Iris pigment epithelial cell (primary cell): ENCODE measurements at regions not wholly inside any gene's neighbourhood (a gene's known extent, or its start where the extent isn't known, plus 50 kb on each side); places are given as distances from the start of the nearest gene placed in this dataset.
"Not testable (repeated sequence)": the region's sequence is repeated elsewhere in the genome, so short reads cannot be mapped to it uniquely, and the experiment has no call there.

Source experiments
- DNase-seq: peaks from one replicate; pipeline ENCODE4 v3.0.0-alpha.2; 2011; ENCODE audit warnings: low read depth

DNA sequence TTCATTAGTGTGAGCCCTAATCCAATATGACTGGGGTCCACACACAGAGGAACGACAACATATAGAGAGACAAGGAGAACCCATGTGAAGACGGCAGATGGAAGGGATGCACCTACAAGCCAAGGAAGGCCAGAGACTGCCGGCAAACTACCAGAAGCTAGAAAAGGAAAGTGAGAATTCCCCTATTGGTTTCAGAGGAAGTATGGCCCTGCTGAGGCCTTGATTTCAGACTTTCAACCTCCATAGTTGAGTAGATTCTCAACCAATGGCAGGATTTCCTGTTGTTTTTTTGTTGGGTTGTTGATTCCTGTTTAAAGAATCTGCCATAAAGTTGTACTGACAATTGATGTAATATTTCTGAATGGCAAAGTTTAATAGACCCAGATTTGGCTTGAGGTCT lies 241.5 kb downstream of the SATB2 start:
- no peak for DNase-seq

DNA sequence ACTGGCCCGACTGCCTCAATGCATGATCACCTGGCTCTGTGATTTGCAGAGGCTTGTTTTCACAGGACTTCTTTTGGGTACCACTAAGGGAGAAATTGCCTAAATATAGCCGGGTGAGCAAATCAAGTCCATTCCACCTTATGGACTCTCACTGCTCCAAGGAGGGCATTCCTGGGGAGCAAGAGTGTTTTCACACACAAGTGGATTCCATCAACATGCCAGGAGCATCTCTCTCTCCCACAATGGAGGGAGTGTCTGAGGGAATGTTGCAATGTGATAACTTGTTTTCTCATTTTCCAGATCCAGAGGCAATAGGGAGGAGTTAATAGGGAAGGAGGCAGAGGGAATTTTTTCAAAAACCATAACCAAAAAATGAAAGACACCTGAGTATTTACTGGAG lies 250.7 kb downstream of the SATB2 start:
- DNase-seq, result no peak

DNA sequence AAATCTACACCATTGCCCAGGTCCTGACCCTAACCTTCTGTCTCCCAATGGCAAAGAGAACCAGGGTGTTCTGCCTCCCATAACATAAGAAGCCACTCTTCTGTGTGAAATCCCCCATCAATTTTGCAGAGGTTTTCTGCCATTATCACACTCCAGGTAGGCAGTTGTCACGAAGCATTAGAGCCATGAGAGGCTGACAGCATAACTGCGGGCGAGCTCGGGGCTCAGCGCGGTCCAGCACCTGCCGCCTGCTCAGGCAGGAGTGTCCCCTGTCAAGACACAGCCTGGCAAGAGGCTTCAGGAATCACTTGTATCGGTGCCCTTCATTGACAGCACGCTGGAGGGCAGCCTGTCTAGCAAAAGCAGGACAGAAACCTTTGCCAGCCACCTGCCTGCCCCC lies 251.2 kb downstream of the SATB2 start:
- DNase-seq, result no peak

DNA sequence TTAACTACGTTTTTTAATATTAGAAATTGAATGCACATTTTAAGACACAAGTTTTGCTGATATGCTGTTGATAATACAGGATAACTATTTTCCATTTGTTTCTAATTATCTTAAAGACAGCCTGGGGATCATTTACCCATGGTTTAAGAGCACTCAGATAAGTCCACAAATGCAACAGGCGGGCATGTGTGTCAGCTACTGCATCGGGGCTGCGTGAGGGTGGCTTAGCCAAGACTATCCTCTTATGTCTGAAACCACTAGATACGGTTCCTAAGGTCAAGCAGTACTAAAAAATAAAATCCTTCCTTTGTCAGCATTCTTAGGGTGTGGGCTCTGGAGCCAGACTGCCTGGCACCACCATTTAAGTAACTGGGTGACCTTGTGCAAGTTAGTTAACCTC lies 254.8 kb downstream of the SATB2 start:
- DNase-seq, result no peak

DNA sequence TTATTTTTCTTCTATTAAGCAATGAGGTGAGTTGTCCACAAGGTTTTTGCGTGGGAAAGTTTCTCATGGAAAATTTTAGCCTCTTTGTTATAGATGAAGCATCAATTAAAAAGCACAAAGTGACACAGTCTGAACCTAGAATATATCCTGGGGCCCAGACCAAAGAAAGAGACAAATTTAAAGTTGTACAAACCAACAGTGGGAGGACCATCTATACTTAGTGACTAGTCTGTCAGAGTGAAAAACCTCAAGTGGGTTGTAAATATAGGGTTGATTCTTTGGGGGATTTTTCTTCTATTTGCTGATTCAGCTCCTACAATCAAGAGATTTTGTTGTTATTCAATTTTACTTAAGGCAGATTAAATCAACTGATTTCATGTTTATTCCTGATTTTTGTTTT lies 256.2 kb downstream of the SATB2 start:
- DNase-seq, result no peak

DNA sequence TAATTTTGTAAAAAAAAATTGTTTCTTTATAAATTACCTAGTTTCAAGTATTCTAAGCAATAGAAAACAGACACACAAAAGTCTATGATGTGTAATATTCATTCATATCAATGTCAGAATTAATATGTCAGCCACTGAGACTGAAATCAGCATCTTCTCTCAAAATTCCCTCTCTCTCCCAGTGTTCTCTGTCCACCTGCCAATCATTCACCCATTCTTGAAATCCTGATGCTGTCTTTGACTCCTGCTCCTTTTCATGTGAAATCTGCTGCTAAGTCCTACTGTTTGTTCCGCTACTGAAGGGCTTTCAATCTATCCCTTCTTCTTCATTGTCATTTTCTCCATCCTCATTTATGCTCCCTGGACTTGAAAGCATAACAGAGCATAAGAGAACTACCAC lies 257.9 kb downstream of the SATB2 start:
- DNase-seq, result no peak

DNA sequence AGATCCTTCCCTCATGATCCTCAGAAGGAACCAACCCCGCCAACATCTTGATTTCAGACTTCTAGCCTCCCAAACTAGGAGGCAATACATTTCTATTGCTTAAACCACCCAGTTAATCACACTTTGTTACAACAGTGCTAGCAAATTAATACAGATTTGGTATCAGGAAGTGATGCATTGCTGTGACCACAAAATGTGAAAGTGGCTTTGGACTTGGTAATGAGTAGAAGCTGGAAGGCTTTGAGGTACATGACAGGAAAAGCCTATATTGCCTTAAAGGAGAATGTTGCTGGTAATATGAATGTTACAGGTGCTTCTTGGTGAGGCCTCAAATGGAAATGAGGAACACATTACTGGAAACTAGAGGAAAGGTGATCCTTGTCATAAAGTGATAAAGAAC lies 260.3 kb downstream of the SATB2 start:
- DNase-seq, result no peak

DNA sequence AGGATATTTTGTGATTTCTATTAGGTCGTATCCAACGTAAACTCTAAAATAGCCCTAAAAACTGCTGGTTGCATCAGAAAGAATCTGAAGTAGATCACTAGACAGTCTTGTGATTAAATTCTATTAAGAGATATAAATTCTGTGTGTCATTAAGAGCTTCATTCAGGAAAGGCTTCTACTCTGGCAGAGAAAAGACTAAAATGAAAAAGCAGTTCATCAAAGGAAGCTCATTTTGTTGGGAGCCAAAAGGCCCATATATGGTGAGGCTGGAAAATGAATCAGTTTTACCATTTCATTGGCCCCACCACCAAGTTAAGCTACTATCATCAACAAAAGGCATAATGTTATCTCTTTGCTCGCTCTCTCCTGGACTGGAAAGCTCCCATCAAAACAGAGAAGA lies 261.1 kb downstream of the SATB2 start:
- DNase-seq, result no peak

DNA sequence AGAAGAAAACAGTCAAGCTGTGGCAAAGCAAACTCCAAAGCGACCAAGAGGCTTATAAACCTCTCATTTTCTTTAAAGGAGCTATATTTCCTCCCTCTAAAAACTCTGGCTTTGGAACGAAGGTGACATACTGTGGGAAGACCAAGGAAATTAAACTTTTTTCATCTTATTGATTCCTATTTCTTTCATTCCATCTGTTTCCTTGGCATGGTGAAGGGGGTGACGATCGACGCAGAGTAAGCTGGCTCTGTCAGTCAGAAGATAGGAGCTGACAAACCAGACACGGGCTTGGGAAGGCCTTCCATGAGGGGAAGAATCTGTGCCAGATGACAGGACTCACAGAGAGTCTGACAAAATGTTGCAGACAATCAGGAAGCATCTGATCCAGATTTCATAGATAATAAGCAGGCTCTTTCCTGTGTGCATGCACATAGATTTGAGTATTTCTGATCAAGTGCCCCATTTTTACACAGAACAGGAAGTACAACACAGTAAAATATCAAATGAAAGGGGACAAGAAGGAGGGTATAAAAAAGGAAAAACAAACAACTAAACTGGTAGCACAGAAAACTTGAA lies 261.7 kb downstream of the SATB2 start:
- DNase-seq, result no peak

DNA sequence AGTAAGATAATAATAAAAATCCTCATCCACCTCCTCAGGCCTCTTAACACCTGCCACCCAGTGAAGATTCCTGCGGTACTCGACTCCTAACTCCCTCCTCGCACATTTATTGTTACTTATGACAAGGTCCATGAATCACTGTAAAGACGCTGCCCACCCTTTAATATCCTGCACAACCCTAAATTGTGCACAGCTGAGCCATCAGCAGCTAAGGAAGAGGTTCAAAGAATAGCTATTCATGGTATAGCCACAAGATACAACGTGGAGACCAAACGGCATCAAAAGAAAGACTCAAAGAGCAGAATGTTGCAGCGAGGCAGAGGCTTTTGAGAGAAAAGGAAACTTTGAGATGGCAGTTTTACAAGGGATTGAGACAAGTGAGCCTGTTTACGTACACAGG lies 266.3 kb downstream of the SATB2 start:
- no peak for DNase-seq

DNA sequence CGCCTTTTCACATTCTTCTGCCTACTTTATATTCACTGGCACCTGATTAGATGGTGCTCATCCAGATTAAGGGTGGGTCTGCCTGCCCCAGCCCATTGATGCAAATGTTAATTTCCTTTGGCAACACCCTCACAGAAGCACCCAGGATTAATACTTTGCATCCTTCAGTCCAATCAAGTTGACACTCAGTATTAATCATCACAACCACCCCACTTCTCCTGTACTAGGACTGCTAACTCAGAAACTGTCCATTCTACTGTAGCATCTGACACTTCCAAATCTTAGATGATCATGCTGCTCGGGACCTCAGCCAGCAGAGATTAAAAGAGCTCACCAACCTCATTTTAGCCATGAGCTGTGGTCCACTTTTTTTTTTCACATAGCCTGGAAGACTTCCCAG lies 268.5 kb downstream of the SATB2 start:
- no peak for DNase-seq

DNA sequence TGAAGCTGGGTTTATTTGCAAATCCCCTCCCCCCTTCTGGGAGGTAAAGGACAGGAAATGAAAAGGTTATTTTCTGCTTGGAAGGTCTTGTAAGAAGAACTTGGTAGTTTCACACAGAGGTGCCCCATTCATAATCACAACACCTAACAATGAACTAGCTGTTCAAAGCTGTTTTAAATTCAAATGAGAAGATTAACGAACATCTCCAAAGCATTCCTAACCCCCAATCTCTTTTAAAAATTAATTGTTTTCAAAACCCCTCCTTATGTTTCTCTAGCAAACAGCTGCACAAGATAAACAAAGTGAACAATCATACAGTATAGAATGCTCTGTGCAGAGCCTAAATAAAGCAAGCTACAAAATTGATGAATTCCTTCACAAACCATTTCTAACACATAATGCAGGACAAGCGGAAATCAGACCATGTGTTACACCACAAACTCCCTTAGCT lies 271.4 kb downstream of the SATB2 start:
- DNase-seq, result no peak

DNA sequence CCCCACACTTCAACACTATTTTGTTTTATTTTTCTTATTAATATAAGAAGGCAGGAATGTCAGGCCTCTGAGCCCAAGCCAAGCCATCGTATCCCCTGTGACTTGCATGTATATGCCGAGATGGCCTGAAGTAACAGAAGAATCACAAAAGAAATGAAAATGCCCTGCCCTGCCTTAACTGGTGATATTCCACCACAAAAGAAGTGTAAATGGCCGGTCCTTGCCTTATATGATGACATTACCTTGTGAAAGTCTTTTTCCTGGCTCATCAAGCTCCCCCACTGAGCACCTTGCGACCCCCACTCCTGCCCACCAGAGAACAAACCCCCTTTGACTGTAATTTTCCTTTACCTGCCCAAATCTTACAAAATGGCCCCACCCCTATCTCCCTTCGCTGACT lies 272.6 kb downstream of the SATB2 start:
- DNase-seq, result not testable (repeated sequence)

DNA sequence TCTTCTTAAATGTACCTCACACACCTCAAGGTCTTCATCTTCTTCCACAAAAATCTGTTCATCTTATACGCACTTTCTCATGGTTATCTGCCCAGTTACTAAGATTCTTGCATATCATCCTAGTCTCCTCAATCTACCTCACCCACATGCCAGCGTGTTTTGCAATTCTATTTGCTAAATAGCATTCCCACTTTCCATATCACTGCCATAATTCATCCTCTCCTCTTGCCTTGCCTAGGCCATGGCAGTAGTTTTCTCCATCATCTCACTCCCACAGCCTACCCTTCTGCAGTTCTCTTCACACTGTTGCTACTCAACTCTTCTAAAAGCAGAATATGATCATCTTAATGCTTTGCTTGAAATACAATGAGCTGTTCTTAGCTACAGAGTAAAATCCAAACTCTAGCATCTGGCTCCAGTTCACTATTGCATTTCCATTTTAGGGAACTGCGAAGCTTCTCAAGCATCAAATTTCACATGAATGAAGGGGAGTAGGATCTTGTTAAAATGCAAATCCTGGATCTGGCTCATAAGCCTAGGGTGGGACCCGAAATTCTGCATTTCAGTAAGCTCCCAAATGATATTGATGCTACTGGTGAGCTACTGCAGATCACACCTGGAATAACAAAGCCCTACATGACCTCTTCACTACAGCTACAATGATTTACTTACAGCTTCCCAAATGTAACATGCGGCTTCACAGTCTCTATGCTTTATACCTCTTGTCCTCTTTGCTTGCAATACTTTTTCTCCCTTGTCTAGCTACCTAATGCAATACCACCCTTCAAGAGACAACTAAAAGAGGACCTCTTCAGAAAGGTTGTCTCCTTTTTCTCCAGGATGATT lies 293.9 kb downstream of the SATB2 start:
- no peak for DNase-seq

DNA sequence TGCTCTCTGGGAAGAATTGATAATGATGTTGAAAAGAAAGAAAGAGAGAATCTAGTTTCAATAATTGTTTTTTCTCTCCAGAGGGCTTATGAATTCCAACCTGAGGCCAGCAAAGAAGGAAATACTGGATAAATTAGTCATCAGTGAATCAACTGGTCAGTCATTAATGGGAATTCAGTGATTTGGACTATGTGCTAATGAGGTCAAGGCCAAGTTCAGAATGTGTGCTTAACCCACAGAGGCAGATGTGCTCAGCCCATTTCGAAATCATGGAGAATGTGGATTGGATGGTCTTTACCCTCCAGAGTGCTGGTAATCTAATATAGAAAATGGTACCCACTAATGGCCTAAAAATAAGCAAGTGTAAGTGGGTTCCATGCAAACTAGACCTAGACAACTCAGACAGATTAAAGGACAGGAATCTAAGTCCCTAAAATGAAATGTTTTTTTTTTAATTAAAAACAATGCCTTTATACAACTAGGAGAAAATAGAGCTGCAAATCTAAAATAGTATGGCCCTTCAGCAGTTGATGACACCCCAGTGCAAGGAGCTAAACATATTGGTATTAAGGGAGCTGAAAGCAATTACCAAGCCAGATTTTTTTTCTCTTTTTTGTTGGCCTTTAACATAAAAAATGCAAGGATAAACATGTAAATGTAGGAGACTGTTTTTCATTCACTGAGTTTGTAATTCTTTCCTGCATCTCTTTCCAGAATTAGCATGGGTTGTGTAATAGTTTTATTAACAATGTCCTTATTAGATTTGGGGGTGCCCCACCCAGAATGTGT lies 296.9 kb downstream of the SATB2 start:
- peak; percentile 88 for DNase-seq

DNA sequence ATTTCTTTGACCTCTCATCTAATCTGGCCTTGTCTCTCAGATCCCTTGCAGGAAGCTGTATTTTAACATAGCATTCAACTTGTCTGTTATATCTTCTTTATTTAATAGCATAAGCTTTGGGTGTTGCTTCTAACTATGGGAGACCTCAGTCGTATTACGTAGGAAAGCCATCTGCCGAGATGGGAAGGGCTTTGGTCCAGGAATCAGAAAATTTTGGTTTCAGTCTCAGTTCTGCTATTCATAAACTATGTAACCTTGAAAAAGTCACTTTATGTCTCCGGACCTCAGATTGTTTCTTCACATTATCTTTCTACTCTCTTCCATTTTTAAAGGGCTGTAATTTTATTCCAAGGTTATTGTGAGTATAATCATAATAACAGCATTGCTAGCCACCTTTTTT lies 297.7 kb downstream of the SATB2 start:
- DNase-seq, result peak; percentile 23

DNA sequence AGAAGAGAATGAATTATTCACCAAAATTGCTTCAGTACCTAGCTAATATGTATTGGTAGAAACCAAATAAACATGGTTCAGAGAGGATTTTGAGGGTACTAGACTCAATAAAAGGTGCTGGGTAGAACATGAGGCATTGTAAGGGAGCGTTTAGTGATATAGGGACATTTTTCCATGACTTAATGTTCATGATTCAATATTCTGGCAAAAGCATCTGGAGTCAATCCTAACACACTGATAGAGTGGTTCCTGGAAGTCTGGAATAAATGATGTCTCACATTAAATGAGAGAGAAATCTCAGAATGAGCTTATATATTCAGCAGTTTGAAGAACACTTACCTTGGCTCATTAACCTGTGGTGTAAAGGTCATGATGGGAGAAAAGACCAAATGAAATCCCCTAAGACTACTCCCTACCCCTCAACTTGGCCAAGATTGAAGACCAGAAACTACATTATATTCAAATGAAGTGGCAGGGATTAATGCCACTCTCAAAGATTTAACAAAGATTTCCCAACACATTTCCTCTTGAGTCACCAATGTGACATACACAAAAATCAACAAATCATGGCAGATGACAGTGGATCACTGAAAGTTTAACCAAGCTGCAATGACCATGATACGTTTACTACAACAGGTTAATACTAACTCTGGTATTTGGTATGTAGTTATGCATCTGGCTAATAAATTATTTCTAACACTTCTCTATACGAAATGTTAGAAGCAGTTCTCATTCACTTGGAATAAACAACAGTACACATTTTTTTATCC lies 309.5 kb downstream of the SATB2 start:
- no peak for DNase-seq

DNA sequence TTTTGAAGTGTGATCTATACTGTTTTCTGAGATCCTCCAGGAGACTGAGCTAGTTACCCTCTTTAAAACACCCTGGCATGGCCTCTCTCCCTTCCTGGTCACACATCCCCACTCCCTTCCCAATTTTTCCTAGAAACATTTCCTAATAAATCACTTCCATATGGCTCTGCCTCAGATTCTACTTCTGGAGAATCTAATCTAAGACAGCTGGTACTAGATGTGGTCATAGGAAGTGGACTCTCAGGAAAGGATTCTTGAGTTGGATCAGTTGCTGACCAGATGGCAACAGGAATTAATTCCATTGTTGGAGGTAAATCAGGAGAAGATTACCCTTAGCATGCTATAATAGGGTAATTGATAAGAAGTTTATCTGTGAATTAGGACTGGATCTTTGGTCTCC lies 310.5 kb downstream of the SATB2 start:
- no peak for DNase-seq

DNA sequence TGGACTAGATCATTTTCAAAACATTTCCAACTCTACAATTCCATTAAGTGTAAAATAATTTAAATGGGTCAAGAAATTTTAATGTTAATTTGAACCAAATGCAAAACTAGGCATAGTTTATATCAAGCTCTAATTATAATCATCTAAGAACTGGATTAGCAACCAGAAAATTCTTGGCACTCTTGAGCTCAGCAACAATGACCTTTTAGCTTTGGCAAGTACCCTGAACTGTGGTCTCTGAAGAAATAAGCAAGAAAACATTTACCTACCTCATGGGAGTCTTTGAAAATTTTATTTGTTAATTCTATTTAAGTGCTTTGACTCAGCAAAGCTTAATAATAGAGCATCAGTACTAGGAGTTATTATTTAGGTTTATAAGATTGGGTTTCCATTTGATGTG lies 313.2 kb downstream of the SATB2 start:
- DNase-seq, result no peak

DNA sequence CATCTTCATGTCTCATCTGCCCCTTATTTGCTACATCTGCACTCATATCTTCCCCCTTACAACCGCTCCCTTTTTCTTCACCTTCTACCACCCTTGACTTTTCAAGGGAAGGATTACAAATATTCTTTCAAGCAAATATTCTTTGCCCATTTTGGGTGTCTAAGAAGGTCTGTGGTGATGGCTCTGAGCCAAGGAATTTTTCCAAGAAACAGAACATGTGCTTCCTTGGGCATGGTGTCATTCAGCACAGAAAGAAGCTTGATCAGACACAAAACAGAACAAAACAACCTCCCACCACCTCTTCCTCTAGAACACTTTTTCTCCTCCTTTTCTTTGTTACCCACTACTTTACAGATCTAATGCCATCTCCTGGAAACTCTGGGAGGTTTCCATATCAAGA lies 313.7 kb downstream of the SATB2 start:
- DNase-seq, result no peak

DNA sequence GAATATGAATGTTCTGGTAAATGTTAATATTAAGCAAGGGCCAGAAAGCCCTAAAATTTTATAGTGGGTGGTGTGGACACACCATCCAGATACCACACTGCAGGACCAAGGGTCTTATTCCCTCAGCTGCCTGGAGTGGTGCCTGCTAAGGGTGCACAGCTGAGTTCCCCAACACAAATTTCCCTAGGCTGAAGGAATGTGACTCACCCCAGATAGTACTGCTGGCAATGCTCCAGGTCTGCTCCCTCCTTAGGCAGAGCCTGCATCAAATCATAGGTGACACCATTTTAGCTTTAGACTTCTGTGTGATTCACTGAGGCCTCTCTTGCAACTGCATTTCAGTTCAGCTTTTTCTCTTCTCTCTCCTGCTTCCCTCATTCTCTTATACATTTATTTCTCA lies 321.1 kb downstream of the SATB2 start:
- peak; percentile 69 for DNase-seq

DNA sequence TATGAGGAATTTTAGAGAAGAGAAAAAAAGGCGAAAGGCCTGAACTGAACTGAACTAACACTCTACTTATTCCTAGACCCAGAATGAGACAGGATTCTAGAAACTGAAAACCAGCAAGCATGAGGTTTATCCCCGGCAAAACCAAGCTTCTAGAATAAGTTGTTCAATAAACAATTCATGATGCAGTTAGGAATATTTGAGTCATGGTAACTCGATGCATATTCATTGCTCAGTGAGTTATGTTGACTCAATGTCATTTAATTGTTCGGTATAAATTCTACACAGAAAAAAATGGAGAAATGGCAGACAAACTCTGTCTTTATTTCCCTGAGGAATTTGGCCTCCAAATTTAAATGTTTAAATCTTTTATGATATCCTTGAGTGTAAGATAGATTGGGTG lies 321.5 kb downstream of the SATB2 start:
- peak; percentile 6 for DNase-seq
